GM19351 (cell line): ENCODE measurements at regions not wholly inside any gene's neighbourhood (a gene's known extent, or its start where the extent isn't known, plus 50 kb on each side); places are given as distances from the start of the nearest gene placed in this dataset.

Experiments used
- ATAC-seq: cut with Tn5 transposase; IDR thresholded peaks from one replicate; pipeline ENCODE4 v1.9.1; 2021; ENCODE audit warnings: mild to moderate bottlenecking, moderate library complexity; ENCODE audit not compliant: unreplicated experiment

GRCh38 chr4:117324851-117325491 is 239.6 kb upstream of the TRAM1L1 start:
- ATAC-seq, result peak; percentile 42

GRCh38 chr4:117326091-117326490 is 240.7 kb upstream of the TRAM1L1 start:
- no peak for ATAC-seq

GRCh38 chr4:117327491-117327890 is 242.1 kb upstream of the TRAM1L1 start:
- no peak for ATAC-seq

- ATAC-seq, result no peak
These were observed 243.0 kb upstream of the TRAM1L1 start for GRCh38 chr4:117328333-117328732.

GRCh38 chr4:117331817-117332216 is 246.4 kb upstream of the TRAM1L1 start:
- no peak for ATAC-seq

- ATAC-seq, result no peak
These were observed 249.2 kb upstream of the TRAM1L1 start for GRCh38 chr4:117334451-117335188.

GRCh38 chr4:117357437-117357836 is 272.1 kb upstream of the TRAM1L1 start:
- ATAC-seq, result no peak

GRCh38 chr4:117357866-117358265 is 272.5 kb upstream of the TRAM1L1 start:
- no peak for ATAC-seq

- ATAC-seq, result no peak
These were observed 285.7 kb upstream of the TRAM1L1 start for GRCh38 chr4:117370944-117371668.

GRCh38 chr4:117375101-117375500 is 289.7 kb upstream of the TRAM1L1 start:
- no peak for ATAC-seq

- ATAC-seq, result no peak
These were observed 291.3 kb upstream of the TRAM1L1 start for GRCh38 chr4:117376692-117377091.

- no peak for ATAC-seq
These were observed 293.6 kb upstream of the TRAM1L1 start for GRCh38 chr4:117378942-117379341.

- no peak for ATAC-seq
These were observed 298.1 kb upstream of the TRAM1L1 start for GRCh38 chr4:117383468-117383867.

GRCh38 chr4:117385526-117385925 is 300.1 kb upstream of the TRAM1L1 start:
- ATAC-seq, result no peak

- no peak for ATAC-seq
These were observed 301.7 kb upstream of the TRAM1L1 start for GRCh38 chr4:117387072-117387471.

GRCh38 chr4:117400039-117400835 is 314.9 kb upstream of the TRAM1L1 start:
- ATAC-seq, result no peak

- no peak for ATAC-seq
These were observed 327.3 kb upstream of the TRAM1L1 start for GRCh38 chr4:117412661-117413060.

GRCh38 chr4:117417856-117418255 is 332.5 kb upstream of the TRAM1L1 start:
- no peak for ATAC-seq

GRCh38 chr4:117420948-117421347 is 335.6 kb upstream of the TRAM1L1 start:
- no peak for ATAC-seq

GRCh38 chr4:117421706-117422105 is 336.3 kb upstream of the TRAM1L1 start:
- no peak for ATAC-seq

- ATAC-seq, result no peak
These were observed 336.9 kb upstream of the TRAM1L1 start for GRCh38 chr4:117422297-117422696.
